M059J (cell line): ENCODE measurements at regions not wholly inside any gene's neighbourhood (a gene's known extent, or its start where the extent isn't known, plus 50 kb on each side); places are given as distances from the start of the nearest gene placed in this dataset.
"Not testable (repeated sequence)": the region's sequence is repeated elsewhere in the genome, so short reads cannot be mapped to it uniquely, and the experiment has no call there.

Experiments used
- DNase-seq: peaks from one replicate; pipeline ENCODE4 v3.0.0-alpha.2; 2012; ENCODE audit warnings: low read depth

GRCh38 chr18:39462436-39462835 lies 1896.8 kb upstream of the CELF4 start:
- DNase-seq = peak; percentile 71

- DNase-seq = peak; percentile 55
These were observed 1894.5 kb upstream of the CELF4 start for GRCh38 chr18:39460136-39460535.

- DNase-seq = peak; percentile 91
These were observed 1889.7 kb upstream of the CELF4 start for GRCh38 chr18:39455285-39455684.

GRCh38 chr18:39454866-39455265 lies 1889.3 kb upstream of the CELF4 start:
- no peak for DNase-seq

- DNase-seq = peak; percentile 71
These were observed 1888.3 kb upstream of the CELF4 start for GRCh38 chr18:39453882-39454281.

GRCh38 chr18:39453356-39453755 lies 1887.8 kb upstream of the CELF4 start:
- no peak for DNase-seq

- no peak for DNase-seq
These were observed 1885.4 kb upstream of the CELF4 start for GRCh38 chr18:39450958-39451357.

- DNase-seq = no peak
These were observed 1884.0 kb upstream of the CELF4 start for GRCh38 chr18:39449566-39449965.

- DNase-seq = peak; percentile 71
These were observed 1883.3 kb upstream of the CELF4 start for GRCh38 chr18:39448942-39449341.

GRCh38 chr18:39444957-39445356 lies 1879.4 kb upstream of the CELF4 start:
- not testable (repeated sequence) for DNase-seq

- DNase-seq = peak; percentile 20
These were observed 1876.0 kb upstream of the CELF4 start for GRCh38 chr18:39441648-39442047.

GRCh38 chr18:39435996-39436395 lies 1870.4 kb upstream of the CELF4 start:
- peak; percentile 54 for DNase-seq

GRCh38 chr18:39435209-39435608 lies 1869.6 kb upstream of the CELF4 start:
- DNase-seq = no peak

GRCh38 chr18:39434223-39434920 lies 1868.8 kb upstream of the CELF4 start:
- no peak for DNase-seq

- DNase-seq = no peak
These were observed 1859.7 kb upstream of the CELF4 start for GRCh38 chr18:39425172-39425850.

GRCh38 chr18:39424261-39424660 lies 1858.7 kb upstream of the CELF4 start:
- DNase-seq = no peak

- DNase-seq = no peak
These were observed 1855.7 kb upstream of the CELF4 start for GRCh38 chr18:39421276-39421675.

- no peak for DNase-seq
These were observed 1853.7 kb upstream of the CELF4 start for GRCh38 chr18:39419315-39419714.

- DNase-seq = no peak
These were observed 1849.9 kb upstream of the CELF4 start for GRCh38 chr18:39415471-39415870.

GRCh38 chr18:39414009-39414700 lies 1848.6 kb upstream of the CELF4 start:
- peak; percentile 85 for DNase-seq

GRCh38 chr18:39406941-39407340 lies 1841.3 kb upstream of the CELF4 start:
- no peak for DNase-seq

- DNase-seq = peak; percentile 10
These were observed 1837.5 kb upstream of the CELF4 start for GRCh38 chr18:39403121-39403520.

- no peak for DNase-seq
These were observed 1834.1 kb upstream of the CELF4 start for GRCh38 chr18:39399662-39400061.
